GM19099 (cell line): ENCODE measurements at regions not wholly inside any gene's neighbourhood (a gene's known extent, or its start where the extent isn't known, plus 50 kb on each side); places are given as distances from the start of the nearest gene placed in this dataset.

ENCODE experiments used
- POLR2A ChIP-seq: IDR thresholded peaks from 3 replicates; pipeline ENCODE4 v1.6.1; 2011; ENCODE audit warnings: low read depth; ENCODE audit not compliant: insufficient read length; ENCODE audit errors: extremely low read depth

DNA sequence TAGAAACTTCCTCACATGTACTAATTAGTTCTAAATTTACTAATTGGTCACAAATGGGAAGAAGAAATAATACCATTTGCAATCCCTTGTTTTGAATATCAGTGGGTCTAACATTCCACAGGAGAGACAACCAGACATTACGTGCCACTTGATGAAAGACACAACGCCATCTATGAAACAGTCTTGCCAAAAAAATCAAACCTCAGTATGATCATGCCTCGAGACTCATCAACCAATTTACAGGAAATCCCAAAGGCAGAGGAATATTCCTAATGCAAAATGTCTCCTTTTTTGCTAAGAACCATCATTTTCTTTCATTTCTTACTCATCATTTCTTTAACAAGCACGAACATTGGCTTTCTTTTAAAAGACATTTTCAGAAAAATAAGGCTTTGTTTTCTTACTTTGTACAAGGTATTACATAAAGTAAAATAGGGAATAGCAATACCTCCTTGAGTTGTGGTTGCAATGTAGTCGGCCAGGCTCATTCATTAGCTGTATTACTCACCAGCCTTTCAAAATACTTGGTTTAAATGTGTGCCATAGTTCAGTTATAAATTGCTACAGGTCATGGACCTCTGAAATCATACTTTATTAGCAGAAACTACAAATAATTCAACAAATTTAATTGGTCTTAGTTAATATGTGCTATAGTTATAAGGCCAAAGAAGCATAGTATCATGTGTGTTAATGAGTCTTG, 436.2 kb upstream of the FLRT2 start:
- TF ChIP-seq POLR2A = no peak

DNA sequence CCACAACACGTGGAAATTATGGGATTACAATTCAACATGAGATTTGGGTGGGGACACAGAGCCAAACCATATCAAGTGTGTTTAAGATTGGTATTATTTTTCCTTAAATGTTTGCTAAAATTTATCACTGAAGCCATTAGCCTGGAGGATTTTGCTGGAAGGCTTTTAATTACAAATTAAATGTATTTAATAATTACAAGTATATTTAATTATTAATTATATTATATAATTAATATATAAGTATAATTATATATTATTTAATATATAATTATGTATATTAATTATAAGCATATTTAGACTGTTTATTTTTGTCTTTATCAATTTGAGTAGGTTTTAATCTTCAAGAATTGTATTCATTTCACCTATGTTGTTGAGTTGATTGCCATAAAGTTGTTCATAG, 427.4 kb upstream of the FLRT2 start:
- TF ChIP-seq POLR2A = no peak

DNA sequence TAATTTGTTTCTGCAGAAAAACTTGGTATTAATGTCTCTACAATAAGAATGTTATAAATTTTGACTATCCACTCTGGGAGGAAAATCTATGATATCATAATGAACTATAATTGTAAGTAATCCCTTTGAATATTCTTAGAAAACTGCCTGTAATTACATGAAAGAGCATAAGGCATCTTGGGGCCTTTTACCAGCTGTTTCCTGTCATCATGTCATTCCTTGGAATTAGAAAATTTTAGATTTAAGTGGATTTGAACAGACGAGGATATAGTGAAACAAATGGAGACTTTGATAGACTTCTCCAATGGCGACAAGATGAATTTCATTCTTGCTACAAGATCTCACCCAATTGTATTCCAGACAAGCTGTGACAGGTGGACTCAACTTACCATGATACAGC, 423.4 kb upstream of the FLRT2 start:
- TF ChIP-seq POLR2A = no peak

DNA sequence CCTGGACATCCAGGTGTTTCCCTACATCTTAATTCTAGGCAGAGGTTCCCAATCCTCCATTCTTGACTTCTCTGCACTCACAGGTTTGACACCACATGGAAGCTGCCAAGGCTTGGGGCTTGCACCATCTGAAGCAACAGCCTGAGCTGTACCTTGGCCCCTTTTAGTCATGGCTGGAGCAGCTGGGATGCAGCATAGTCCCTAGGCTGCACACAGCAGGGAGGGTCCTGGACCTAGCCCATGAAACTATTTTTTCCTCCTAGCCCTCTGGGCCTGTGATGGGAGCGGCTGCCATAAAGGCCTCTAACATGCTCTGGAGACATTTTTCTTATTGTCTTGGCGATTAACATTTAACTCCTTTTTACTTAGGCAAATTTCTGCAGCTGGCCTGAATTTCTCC, 417.2 kb upstream of the FLRT2 start:
- TF ChIP-seq POLR2A = no peak

DNA sequence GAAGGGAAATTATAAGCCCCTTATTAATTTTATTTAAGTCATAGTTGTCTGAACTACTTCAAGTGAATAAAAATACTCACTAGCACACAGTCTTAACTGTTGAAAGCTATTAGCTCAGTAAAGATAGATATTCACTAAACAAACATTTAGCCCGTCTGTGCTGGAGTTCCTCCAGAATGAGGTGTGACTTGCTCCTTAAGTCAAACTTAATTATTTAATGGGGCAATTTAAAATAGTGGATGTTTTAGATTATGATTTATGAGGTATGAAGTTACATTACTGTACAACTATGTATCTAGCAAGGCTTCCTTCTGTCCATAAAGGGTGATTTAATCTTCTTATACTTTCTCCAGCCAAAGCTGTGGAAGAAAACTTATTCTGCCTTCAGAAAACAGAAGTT, 414.0 kb upstream of the FLRT2 start:
- TF ChIP-seq POLR2A = no peak

DNA sequence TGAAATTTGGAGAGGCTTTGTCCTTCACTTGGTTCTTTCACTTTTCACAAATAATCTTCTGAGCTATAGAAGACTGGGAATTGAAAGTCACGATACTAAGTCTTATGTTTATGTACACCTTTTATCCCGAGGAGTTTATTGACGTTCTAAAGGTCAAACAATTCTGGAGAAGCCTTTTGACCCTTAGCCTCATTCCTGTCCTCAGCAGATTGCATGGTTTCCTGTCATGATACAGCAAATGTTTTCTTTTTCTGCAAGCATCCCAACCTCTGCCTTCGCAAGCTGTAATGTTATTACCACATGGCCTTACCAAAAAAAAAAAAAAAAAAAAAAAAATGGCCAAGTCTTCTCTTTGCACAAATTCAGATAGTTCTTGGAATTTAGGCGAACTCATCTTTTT, 411.7 kb upstream of the FLRT2 start:
- no peak for TF ChIP-seq POLR2A

DNA sequence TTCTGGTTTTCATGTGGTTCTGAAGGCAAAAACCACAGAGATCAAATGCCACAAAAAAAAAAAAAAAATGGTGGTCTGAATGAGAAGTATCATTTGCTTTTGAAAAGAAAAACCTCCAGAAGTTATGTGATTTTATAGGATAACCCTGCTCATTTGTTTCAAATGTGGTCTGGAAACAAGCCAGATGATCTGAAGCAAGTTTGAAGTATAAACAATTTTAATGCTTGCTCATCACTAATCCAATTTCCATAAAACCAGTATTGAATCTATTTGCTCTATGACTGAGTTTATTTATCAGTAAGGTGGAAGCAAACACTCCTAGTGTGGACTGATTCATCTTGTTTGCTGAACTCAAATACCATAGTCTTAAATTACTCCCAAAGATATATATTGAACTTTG, 407.3 kb upstream of the FLRT2 start:
- TF ChIP-seq POLR2A = no peak

DNA sequence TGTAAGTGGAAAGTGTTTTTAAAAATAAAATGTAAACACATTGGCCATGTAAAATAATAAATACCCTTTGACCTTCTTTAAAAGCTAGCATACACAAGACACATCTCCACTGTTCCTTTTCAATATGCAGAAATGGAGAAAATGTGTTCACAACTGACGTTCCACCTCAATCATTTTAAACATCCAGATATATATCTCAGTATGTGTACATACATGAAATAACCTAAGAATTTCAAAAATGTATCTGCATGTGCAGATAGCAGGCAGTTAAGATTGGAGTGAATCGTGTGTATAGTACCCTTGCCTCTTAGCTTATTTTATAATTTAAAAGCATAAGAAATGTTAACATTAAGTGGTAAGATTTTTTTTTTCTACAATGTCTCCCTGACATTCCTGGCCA, 406.2 kb upstream of the FLRT2 start:
- no peak for TF ChIP-seq POLR2A

DNA sequence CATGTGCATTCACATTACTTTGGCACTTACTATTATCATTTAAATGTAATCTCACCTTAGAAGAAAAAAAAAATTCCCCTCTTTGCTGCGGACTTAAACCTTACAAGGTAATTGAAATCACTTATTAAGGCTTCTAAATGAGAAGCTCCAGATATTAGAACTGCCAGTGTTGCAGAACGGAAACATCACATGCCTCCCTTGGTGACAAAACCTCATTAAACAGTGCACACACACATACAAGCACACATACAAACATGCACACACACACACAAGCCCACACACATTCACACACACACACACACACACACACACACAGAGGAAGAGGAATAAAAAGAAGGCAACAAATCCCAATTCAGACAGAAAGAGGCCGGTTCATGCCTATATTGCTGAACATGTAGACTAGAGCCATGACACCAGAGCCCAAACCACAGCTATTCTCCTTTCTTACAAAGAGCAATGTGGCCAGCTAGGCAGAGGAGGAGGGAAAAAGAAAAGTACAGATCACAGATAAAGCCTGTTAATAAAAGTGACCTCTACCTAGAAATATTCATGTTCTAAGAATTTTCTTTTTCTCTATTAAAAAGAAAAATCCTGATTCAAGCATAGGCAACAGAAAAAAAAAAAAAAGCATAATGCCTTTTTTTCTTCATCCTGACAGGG, 405.2 kb upstream of the FLRT2 start:
- TF ChIP-seq POLR2A = no peak

DNA sequence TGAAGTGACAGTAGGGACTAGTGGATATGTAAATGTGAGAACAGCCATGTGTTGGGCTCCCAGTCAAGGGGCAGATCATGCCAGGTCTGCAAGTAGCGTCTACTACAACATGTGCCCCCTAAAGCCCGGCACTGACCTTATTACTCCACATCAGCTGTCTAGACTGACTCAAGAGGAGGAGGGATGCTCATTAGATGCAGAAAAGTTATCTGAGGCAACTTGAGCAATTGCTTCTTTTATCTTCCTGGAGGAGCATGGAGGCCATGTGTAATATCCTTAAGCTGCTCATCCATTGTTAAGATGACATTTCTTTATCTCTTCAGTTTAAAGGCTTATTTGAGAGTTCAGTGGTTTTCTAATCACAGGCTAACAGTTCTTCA, 404.7 kb upstream of the FLRT2 start:
- TF ChIP-seq POLR2A = no peak

DNA sequence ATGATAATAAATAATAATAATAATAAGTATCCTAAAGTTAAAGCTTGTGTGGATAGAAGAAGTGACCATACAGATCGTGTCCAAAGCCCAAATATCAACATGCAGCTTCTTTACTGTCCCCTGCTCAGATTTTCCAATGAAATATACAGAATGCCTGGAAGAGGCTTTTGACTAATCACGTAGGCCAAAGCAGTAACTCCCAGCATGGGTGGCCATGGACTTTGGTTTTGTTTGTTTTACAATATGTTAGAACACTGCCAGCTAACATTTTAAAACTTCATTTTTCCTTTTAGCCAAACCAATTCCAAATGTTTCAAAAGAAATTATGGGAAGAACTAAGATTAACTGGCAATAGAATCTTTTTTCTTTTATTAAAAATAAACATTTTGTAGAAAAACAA, 400.0 kb upstream of the FLRT2 start:
- no peak for TF ChIP-seq POLR2A

DNA sequence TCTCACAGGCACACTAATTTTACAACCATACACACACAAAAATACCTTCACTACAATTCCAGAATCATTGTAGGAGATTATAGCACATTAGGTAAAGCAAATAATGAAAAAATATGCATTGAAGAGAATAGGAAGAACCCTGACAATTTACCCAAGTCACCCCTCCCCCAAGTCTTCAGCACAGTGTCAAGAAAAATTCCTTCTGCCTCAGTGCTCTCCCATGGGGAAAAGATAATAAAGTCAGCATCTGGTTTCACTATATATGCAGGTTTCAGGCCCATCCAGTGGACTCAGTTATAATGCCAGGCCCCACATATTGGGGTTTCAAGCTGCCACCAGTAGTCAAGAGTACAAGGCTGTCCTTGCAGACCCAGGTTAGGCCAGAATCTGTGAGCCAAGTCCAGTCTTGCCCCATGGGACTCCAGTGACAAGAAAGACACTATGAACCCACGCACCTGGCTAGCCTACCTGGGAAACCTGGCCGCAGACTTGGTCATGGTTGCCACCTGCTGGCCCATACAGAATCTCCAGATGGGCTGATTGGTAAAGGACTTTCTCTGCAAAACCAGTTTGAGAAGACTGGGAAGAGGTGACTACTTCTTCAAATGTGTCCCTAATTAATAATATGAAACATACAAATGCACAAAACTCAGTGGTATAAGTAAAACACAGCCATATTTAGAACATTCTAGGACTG, 398.6 kb upstream of the FLRT2 start:
- no peak for TF ChIP-seq POLR2A

DNA sequence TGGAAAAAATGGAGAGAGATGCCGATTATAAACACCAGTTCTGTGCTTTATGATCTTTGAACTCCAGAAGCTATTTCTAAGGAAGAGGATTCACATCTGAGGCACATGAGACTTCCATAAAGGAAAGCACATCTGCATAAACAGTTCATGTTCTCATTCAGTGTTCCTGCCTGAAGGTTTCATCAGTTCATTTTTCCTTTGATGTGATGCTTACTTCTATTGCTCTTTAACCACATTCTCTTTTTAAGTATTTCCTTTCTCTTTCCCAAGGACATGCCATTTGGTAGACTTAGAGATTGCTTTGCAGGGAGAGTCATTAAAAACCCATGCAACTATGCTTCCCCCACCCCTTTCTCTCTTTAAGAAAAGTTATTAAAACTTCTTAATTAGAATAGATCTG, 387.0 kb upstream of the FLRT2 start:
- TF ChIP-seq POLR2A = no peak

DNA sequence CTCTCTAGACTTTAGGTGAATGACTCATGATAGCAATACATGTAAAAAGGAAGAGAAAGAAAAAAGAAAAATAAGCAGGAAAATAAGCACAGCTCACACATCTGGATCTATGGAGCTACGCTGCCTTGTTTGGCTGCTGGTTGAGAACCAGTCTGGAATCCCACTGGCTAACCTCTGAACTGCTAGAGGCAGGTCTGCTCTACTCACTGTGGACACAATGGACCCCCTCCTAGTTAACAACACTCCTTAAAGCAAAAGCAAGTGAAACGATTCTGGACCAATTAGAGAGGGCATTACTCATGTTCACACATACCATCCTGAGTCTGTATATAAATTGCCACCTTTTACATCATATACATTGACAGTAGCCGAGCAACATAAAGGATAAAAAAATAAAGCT, 383.2 kb upstream of the FLRT2 start:
- no peak for TF ChIP-seq POLR2A

DNA sequence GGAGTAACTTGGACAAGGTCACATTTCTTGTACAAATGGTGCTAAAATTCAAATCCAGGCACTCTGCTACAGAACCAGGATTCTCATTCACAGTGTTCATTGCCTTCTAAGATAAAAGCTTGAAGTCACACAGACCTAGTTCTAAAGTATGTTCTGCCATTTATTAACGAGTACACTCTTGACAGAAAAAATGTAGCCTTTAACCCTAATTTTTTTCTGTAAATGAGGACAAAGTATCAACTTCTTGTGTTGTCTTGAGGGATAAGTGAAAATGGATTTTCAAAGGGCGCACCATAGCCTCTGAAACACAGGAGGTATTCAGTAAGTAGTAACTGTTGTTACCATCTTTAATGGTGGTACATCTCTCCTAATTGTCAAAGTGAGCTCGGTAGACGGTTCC, 379.8 kb upstream of the FLRT2 start:
- TF ChIP-seq POLR2A = no peak

DNA sequence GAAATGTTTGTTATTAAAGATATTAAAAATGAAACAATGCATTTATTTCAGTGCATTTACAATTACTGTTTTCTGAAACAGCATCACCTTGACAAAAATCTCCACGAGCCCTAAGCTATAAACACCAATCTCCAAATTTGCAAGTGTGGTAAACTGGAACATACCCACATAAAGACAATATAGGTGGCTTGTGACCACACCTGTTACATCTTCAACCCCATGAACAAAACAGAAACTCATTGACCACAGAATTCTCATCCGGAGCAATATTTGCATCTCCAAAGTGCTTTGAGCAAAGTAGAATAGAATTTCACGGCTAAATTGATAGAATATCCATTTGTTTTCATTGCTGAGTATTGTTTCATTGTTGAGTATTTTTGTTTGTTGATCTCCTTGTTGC, 375.2 kb upstream of the FLRT2 start:
- TF ChIP-seq POLR2A = no peak

DNA sequence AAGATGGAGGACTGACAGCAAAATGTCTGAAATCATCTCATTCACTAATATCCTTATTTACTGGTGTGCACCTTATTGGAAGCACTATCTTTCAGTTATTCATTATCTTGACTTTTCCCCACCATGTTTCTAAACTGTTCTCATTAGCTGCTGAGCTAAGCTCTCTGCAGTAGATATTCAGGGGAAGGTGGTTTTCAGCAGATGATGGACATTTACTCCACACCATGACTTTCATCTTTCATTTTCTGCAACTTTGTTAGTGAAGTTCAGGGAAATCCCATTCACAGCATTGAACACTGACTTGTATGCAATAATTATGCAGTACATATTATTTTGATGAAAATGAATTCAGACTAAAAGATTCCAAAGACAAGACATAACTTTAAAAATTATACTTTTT, 373.6 kb upstream of the FLRT2 start:
- TF ChIP-seq POLR2A = no peak

DNA sequence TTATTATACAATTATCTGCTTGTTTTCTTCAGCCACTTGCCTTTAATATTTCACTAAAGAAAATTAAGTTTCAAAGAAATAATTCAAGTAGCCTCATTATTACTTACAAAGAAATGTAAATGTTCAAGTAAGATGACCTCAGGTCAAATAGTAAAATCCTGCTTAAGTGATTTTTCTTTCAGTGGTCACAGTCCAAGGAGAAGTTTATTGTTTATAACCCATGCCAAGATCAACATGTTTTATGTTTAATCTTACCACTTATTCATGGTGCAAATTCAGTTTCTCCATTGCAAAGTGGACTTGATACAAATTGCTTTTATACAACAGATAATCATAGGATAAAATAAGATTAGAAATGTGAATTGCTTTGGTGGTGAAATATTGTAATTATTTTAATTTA, 370.2 kb upstream of the FLRT2 start:
- TF ChIP-seq POLR2A = no peak
